Ishikawa (cell line): ENCODE measurements at regions not wholly inside any gene's neighbourhood (a gene's known extent, or its start where the extent isn't known, plus 50 kb on each side); places are given as distances from the start of the nearest gene placed in this dataset.

Source experiments
- CEBPB ChIP-seq: IDR thresholded peaks from 2 replicates; pipeline ENCODE4 v1.6.1; 2012
- CREB1 ChIP-seq: IDR thresholded peaks from 2 replicates; pipeline ENCODE4 v1.6.1; 2012; ENCODE audit warnings: low read depth
- EGR1 ChIP-seq: IDR thresholded peaks from 2 replicates; pipeline ENCODE4 v1.6.1; 2012
- EP300 ChIP-seq: IDR thresholded peaks from 2 replicates; pipeline ENCODE4 v1.6.1; 2012; ENCODE audit warnings: borderline replicate concordance
- FOXM1 ChIP-seq: IDR thresholded peaks from 2 replicates; pipeline ENCODE4 v1.6.1; 2012; ENCODE audit warnings: low read depth, borderline replicate concordance
- MAX ChIP-seq: IDR thresholded peaks from 2 replicates; pipeline ENCODE4 v1.6.1; 2012
- NFIC ChIP-seq: IDR thresholded peaks from 2 replicates; pipeline ENCODE4 v1.6.1; 2012
- RAD21 ChIP-seq: IDR thresholded peaks from 2 replicates; pipeline ENCODE4 v1.6.1; 2012; ENCODE audit warnings: low read depth
- REST ChIP-seq: IDR thresholded peaks from 2 replicates; pipeline ENCODE4 v1.6.1; 2012; ENCODE audit warnings: low read depth, mild to moderate bottlenecking
- TAF1 ChIP-seq: IDR thresholded peaks from 2 replicates; pipeline ENCODE4 v1.6.1; 2012; ENCODE audit warnings: low read depth, mild to moderate bottlenecking
- TCF12 ChIP-seq: IDR thresholded peaks from 2 replicates; pipeline ENCODE4 v1.6.1; 2012; ENCODE audit warnings: low read depth
- TEAD4 ChIP-seq: IDR thresholded peaks from 2 replicates; pipeline ENCODE4 v1.6.1; 2012
- USF1 ChIP-seq: IDR thresholded peaks from 2 replicates; pipeline ENCODE4 v1.6.1; 2012
- YY1 ChIP-seq: IDR thresholded peaks from 2 replicates; pipeline ENCODE4 v1.6.1; 2012; ENCODE audit warnings: low read depth
- ZBTB7A ChIP-seq: IDR thresholded peaks from 2 replicates; pipeline ENCODE4 v1.6.1; 2012; ENCODE audit warnings: low read depth

- TF ChIP-seq TCF12 = no peak
- TF ChIP-seq TAF1 = no peak
- TF ChIP-seq NFIC = no peak
- TF ChIP-seq ZBTB7A = no peak
- no peak for TF ChIP-seq YY1
- TF ChIP-seq TEAD4 = no peak
- no peak for TF ChIP-seq RAD21
- TF ChIP-seq EGR1 = no peak
- no peak for TF ChIP-seq CEBPB
- TF ChIP-seq FOXM1 = no peak
- no peak for TF ChIP-seq CREB1
- TF ChIP-seq USF1 = no peak
- no peak for TF ChIP-seq MAX
- no peak for TF ChIP-seq EP300
- no peak for TF ChIP-seq REST
Measured at GRCh38 chr10:85547460-85548023, 819.1 kb downstream of the GRID1 start.

GRCh38 chr10:85548034-85548433 is 818.6 kb downstream of the GRID1 start:
- TF ChIP-seq RAD21 (peak; percentile 38), EGR1 (no peak)
